Activated CD4-positive, alpha-beta T cell treated with anti-CD3 and anti-CD28 coated beads, Interleukin-2, amount 50 U/mL, for 1 hour (primary cell): ENCODE measurements at regions not wholly inside any gene's neighbourhood (a gene's known extent, or its start where the extent isn't known, plus 50 kb on each side); places are given as distances from the start of the nearest gene placed in this dataset.

Experiments used
- DNase-seq: peaks from one replicate; pipeline ENCODE4 v3.0.0-alpha.2; 2020

- no peak for DNase-seq
These were observed 311.8 kb upstream of the SMIM31 start for GRCh38 chr4:164442180-164442579.

GRCh38 chr4:164446516-164446915 is 307.4 kb upstream of the SMIM31 start:
- no peak for DNase-seq

GRCh38 chr4:164461901-164462300 is 292.0 kb upstream of the SMIM31 start:
- DNase-seq, result no peak

DNA sequence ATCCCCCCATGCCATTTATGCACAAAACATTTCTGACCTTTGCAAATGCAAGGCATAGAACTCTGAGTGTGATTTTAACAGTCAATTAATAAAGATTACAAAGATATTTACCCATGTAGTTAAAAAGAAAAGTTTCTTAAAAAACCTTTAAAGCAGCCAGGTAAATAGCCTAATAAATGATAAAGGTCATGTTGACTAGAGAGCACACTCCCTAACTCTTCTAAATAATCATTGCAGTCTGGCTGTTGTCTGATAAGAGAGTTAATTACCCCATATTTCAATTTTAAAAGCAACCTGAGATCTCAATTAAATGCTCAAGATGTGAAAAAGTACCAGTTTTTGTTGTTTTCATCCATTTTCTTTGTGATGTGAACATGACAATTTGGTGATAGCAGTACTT is 291.5 kb upstream of the SMIM31 start:
- no peak for DNase-seq

DNA sequence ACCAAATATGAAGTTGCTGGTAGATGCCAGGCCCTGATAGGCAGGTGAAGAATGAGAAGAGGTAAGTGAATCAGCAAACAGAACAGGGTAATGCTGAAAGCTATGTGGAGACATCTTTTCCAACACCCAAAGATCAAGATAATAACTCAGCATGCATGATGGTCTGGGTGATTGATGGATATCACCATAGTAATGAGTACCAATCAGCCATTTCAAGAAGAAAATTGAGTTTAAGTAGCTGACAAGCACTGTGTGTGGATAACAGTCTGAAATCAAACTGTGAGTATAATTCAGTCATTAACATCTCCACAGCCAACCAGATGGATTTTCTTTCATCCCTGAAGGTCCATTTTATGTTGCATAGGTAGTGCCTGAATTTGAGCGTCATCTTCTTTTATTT is 289.6 kb upstream of the SMIM31 start:
- DNase-seq, result no peak

- no peak for DNase-seq
These were observed 286.4 kb upstream of the SMIM31 start for GRCh38 chr4:164467493-164467892.

GRCh38 chr4:164481306-164482091 is 272.4 kb upstream of the SMIM31 start:
- no peak for DNase-seq

DNA sequence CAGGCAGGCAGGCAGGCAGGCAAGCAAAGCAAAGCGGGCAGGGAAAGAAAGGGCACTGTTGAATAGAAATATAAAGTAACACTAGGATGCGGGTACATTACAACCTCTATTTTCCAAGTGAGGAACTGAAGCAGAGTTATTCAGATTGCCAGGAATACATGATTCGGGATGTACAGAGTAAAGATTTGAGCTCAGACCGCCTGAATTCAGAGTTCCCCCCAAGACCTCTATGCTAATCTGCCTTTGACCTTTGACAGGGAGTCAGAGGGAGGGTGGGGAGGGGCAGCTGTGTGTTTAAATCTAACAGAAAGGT is 271.9 kb upstream of the SMIM31 start:
- DNase-seq, result no peak

- DNase-seq, result no peak
These were observed 271.2 kb upstream of the SMIM31 start for GRCh38 chr4:164482758-164483157.

DNA sequence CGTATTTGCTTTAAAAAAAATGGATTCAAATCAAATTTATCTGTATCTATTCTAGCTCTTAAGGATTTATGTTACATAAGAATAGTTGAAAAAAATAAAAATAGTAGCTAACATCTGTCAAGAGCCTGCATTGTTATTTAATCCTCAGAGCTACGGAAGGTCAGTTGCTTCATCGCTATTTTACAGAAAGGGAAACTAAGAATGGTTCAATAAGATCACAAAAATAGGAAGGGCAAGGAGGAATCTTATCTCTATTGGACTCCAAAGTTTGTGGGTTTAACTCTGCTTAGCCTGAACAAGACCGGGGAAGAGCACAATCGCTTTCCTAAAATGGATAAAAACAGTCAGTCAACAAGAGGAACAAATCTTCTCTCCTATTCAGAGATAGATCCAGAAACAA is 270.2 kb upstream of the SMIM31 start:
- no peak for DNase-seq

- DNase-seq, result no peak
These were observed 269.4 kb upstream of the SMIM31 start for GRCh38 chr4:164484551-164484950.

- no peak for DNase-seq
These were observed 268.8 kb upstream of the SMIM31 start for GRCh38 chr4:164485136-164485535.

GRCh38 chr4:164488114-164488513 is 265.8 kb upstream of the SMIM31 start:
- DNase-seq, result no peak

DNA sequence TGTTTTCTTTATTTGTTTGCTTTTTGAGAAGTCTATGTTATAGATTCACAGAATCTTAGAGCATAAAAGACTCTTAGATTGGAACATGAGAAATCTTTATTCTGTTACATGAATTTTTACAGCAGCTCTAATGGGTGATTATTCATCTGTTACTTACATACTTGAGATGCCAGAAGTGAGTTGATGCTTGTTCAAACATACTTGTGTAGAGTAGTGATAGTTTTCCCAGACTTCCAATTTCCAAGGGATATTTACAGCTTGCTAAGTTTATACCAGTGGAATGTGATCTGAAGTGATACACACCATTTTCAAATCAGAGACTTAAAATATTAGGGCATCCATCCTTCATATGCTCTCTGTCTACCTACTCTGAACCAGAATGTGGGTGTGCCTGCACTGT is 252.9 kb upstream of the SMIM31 start:
- no peak for DNase-seq

DNA sequence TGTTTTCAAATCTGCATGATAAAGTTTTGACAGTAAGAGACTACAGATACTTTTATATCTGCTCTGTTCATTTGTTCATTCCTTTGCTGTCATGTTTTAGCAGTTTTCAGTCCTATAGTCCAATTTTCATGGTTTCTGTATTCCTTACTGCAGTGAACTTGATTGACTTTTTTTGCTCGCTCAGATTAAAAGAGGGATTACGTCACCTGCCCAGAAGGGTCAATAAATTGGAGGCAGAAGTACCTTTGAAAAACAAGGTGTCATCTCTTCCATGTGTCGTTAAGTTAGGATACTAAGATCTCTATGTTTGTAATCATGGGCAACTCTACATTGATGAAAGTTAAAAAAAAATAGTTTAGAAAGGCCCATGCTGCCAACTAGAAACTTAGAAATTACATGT is 250.1 kb upstream of the SMIM31 start:
- DNase-seq, result no peak

DNA sequence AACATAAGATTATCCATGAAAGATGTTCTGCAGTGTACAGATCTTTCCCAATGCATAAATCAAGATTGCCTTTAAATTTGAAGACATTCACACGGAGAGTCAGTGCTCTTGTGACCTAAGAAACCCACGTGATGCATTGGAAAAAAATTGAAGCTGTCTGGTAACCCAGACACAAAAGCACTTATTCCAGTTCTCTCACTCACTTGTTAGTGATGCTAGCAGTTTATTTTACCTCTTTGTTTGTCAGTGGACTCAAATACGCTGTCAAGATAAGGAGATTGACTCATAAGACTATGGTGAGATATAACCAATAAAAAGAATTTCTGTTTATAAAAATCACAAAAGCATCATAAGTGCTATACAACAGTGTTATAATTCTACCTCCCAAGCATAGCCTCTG is 245.8 kb upstream of the SMIM31 start:
- no peak for DNase-seq

DNA sequence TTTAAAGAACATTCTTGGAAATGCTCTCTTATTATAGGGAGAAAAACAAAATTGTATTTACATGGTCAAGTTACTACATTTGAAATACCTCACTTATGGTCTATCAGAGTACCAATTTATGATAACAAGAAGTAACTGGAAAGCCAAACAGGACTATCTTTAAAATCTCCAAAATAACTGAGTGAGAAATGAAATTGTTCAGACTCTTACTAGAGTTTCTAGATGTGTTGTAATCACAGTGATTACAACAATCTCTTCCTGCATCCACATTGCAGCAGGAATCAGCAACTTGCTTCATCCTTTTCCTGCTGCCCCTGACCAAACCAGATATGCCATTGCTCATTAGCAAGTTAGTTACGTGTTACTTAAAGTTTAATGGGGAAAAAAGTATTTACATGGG is 245.2 kb upstream of the SMIM31 start:
- no peak for DNase-seq

DNA sequence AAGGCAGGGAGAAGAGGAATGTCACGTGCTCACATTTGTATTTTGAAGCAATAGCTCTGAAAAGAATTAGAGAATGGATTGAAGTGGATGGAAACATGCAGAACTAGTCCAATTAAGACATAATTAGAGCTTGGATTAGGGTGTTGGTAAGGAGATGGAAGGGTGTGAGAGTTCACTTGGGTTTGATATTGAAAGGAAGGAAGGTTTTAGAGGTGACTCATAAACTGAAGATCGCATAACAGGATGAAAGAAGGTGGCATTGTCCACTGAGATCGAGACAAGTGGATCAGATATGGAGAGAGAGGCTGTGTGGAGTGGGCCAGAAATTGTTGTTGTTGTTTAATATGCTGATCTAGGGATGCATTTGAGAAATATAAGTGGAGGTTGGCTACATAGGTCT is 244.0 kb upstream of the SMIM31 start:
- no peak for DNase-seq

- DNase-seq, result no peak
These were observed 241.8 kb upstream of the SMIM31 start for GRCh38 chr4:164512124-164512523.

DNA sequence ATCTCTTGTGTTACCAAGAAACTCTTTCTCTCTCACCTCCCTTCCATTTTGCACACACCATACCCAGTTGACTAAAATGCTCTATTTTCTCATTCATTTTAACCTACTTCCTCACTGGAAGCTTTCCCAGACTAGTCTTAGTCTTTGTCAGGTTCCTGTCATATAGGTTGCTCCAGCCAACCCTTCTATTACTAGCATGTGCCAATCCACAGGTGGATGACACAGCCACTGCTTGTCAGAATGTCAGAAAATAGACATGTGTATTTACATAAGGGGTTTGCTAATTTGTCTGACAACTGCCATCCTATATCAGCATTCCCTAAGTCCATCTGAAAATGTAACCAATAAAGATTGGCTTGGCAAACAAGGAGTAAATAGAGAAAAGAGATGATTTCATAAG is 239.2 kb upstream of the SMIM31 start:
- no peak for DNase-seq

GRCh38 chr4:164524789-164525188 is 229.1 kb upstream of the SMIM31 start:
- DNase-seq, result no peak

DNA sequence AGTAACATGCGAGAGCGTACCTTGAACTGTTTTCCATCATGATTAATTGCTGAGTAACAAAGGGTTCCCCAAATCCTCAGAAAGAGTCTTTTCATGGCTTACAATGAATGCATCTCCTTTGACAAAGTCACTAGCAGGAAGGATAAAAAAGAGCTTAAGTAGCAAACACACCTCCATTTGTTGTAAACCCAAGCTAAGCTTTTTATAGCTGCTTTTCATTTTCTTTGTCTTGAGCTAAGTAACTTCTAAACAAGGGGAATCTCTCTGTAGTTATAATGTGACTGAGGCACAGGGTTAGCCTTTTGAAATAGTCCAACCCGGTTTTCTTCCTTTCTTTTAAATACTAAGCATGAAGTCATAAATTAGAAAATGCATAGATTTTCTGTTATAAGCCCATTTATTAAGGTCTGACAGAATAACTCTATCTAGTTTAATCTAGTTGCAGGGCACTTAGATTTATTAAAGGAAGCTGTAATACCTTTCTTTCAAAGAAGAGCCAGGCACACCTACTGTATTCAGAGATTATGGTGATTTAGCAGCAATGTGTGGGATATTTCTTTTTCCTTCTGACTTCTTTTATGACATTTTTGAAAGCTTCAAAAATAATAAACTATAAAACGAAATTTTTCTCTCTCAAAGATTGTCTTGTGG is 226.9 kb upstream of the SMIM31 start:
- DNase-seq, result no peak

DNA sequence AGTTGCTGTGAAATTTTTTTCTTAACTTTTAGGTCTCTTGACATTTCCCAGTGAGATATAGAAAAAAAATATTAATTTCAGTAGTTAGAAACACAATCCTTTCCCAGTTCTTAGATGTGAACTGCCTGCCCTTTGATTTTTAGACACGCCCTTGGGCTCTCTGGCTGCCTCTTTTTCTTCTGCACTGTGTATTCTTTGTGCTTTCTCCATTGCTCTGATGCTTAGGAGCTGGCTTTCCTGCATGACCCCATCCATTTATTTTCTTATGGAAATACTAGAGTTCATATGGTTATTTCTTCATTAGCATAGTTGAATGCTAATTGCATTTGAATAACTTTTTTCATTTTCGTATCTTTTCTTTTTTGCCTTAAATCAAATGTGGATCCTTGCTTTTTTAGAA is 224.9 kb upstream of the SMIM31 start:
- DNase-seq, result no peak

DNA sequence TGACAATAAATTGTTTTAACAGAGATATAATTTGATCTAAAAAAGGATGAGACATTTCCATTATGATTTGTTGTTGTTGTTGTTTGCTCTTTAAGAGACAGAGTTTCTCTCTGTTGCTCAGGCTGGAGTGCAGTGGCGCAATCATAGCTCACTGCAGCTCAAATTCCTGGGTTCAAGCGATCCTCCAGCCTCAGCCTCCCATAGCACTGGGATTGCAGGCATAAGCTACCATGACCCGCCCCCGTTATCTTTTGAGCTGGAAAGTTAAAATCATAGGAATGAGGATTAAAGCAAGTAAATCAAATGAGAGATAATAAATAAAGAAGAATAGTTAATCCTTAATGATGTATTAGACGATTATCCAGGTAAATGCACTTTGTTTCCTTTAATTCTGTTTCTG is 224.4 kb upstream of the SMIM31 start:
- no peak for DNase-seq

DNA sequence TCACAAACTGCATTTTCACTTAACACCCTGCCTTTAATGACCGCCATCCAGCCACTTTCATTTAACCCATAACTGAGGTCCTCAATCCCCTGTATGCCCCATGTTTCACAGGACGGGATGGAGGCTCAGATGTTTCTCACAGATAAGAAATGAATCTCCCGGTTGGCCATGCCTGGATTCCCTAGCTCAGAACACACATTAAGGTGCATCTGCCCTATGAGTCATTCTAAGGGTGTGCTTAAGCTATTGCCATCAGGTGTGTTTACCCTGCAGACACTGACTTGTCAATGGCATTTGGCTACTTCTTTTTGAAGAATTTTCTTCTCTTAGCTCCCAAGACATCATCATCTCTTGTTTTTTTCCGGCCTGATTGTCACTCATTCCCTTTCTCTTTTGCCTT is 222.6 kb upstream of the SMIM31 start:
- DNase-seq, result no peak
